Subcutaneous abdominal adipose tissue (tissue), 5 donors: ENCODE measurements at regions not wholly inside any gene's neighbourhood (a gene's known extent, or its start where the extent isn't known, plus 50 kb on each side); places are given as distances from the start of the nearest gene placed in this dataset.

Source experiments
- H3K27ac ChIP-seq: one replicate; pipeline ENCODE4 v1.7.0; 2013; ENCODE audit warnings: low read depth, mild to moderate bottlenecking, inconsistent platforms, low read length, moderate library complexity
- H3K27me3 ChIP-seq, 5 donors: one replicate each; pipeline ENCODE4 v1.7.0; 2013; ENCODE audit warnings: low read length in 5 of 5, inconsistent platforms in 1 of 5; ENCODE audit not compliant: control insufficient read depth in 5 of 5, insufficient read depth in 4 of 5
- H3K36me3 ChIP-seq, 5 donors: one replicate each; pipeline ENCODE4 v1.7.0; 2013; ENCODE audit warnings: low read length in 5 of 5; ENCODE audit not compliant: control insufficient read depth in 5 of 5, insufficient read depth in 5 of 5
- H3K4me1 ChIP-seq, 5 donors: one replicate each; pipeline ENCODE4 v1.7.0; 2013; ENCODE audit warnings: low read length in 5 of 5, mild to moderate bottlenecking in 3 of 5, moderate library complexity in 1 of 5; ENCODE audit not compliant: control insufficient read depth in 5 of 5, insufficient read depth in 5 of 5
- H3K4me3 ChIP-seq, 5 donors: one replicate each; pipeline ENCODE4 v1.7.0; 2013; ENCODE audit warnings: low read length in 5 of 5, low read depth in 1 of 5
- H3K9ac ChIP-seq, 5 donors: one replicate each; pipeline ENCODE4 v1.7.0; 2013; ENCODE audit warnings: low read length in 5 of 5, mild to moderate bottlenecking in 4 of 5, moderate library complexity in 3 of 5
- H3K9me3 ChIP-seq, 5 donors: one replicate each; pipeline ENCODE4 v1.7.0; 2013; ENCODE audit warnings: low read length in 5 of 5; ENCODE audit not compliant: control insufficient read depth in 5 of 5
- donor health status: healthy.
- donor health status: healthy.
- donor health status: healthy.
- donor health status: healthy.
- donor health status: healthy.

DNA sequence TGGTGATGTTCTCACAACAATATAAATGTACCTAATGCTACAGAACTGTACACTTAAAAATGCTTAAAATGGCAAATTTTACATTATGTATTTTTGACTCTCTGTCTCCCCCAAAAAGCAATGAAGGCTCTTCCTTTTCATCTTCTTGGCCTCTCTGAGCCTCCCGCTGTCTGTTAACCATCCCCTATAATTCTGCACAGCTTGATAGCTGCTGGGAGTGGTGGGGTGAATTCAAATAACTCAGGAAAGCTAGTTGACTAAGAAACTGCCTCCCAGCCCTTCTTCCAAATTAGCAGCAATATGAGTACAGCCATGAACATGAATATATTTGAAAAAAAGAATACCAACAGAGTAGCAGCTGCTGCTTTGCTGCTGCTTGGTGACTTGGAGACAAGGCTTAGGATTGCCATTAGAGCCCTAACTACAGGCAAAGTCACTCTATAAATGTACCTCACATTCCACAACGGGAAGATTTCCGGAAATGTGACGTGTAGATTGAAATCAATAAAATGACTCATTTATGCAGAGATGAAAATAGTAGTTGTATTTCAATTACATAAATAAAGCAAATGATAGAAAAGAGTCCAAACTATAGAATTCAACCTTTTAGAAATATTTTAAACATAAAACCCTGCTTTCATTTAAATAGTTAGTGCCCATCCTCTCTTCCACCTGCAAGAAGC is 200.1 kb upstream of the HEY2 start:
- Histone ChIP-seq H3K9ac (no peak overlapping the region), H3K27me3 (no peaks in the 10 kb centered on the region), H3K9me3 (no peaks in the 10 kb centered on the region), H3K4me3 (no peak overlapping the region), H3K4me1 (no peaks in the 10 kb centered on the region), H3K27ac (no peak overlapping the region), H3K36me3 (no peaks in the 10 kb centered on the region)

GRCh38 chr6:125550892-125551291 is 198.5 kb upstream of the HEY2 start:
- Histone ChIP-seq H3K4me1 (no peaks in the 10 kb centered on the region), H3K27ac (no peak overlapping the region), H3K9ac (no peak overlapping the region), H3K27me3 (peaks cover 0 to 3% (median 0%) of the 10 kb centered on the region in 5 donors), H3K9me3 (no peaks in the 10 kb centered on the region), H3K4me3 (no peak overlapping the region), H3K36me3 (no peaks in the 10 kb centered on the region)

DNA sequence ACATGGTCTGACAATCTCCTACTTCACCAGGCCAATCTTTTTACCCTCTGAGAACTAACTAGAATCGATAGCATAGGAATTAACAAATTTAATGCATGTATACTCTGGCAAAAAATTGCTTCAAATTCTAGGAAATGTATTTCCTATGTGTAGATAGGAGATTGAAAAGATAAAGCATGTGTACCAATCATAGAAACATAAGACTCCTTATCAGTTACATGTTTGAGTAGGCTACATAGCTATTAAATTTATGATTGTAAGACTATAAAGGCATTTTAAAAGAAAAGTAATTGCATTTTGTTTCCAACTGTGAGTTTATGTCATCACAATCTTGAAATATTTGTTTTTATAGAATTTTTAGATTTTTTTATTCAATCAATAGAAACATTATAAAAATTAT is 196.6 kb upstream of the HEY2 start:
- Histone ChIP-seq H3K4me3 (no peak overlapping the region), H3K4me1 (no peaks in the 10 kb centered on the region), H3K36me3 (no peaks in the 10 kb centered on the region), H3K27ac (no peak overlapping the region), H3K27me3 (peaks cover 0 to 6% (median 3%) of the 10 kb centered on the region in 5 donors), H3K9ac (no peak overlapping the region), H3K9me3 (no peaks in the 10 kb centered on the region)

DNA sequence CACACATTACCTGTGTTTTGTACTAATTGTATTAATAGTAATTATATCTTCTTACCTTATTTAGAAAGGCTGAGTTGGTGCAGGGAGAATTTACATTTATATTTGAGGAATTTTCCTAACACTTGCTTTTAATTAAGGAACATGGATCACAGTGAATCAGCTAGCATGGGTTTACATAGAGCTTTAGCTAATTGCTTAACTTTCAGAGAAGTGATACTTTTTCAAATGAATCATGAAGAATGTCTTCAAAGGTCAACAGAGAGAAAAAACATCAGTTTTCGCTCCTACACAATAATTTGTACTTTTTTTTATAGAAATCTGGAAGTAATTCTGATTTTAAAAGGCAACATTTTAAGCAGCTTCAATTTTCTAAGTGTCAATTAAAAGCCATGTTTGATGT is 195.0 kb upstream of the HEY2 start:
- H3K9me3 ChIP-seq = no peaks in the 10 kb centered on the region
- H3K27me3 ChIP-seq = peaks cover 0 to 10% (median 6%) of the 10 kb centered on the region in 5 donors
- no peaks in the 10 kb centered on the region for H3K36me3 ChIP-seq
- H3K4me1 ChIP-seq = no peaks in the 10 kb centered on the region
- H3K27ac ChIP-seq = no peak overlapping the region
- no peak overlapping the region for H3K9ac ChIP-seq
- no peak overlapping the region for H3K4me3 ChIP-seq

GRCh38 chr6:125558241-125558843 is 191.1 kb upstream of the HEY2 start:
- peaks cover 0 to 10% (median 6%) of the 10 kb centered on the region in 5 donors for H3K27me3 ChIP-seq
- no peaks in the 10 kb centered on the region for H3K4me1 ChIP-seq
- H3K36me3 ChIP-seq = no peaks in the 10 kb centered on the region
- H3K9ac ChIP-seq = no peak overlapping the region
- H3K9me3 ChIP-seq = no peaks in the 10 kb centered on the region
- H3K27ac ChIP-seq = no peak overlapping the region
- no peak overlapping the region for H3K4me3 ChIP-seq

DNA sequence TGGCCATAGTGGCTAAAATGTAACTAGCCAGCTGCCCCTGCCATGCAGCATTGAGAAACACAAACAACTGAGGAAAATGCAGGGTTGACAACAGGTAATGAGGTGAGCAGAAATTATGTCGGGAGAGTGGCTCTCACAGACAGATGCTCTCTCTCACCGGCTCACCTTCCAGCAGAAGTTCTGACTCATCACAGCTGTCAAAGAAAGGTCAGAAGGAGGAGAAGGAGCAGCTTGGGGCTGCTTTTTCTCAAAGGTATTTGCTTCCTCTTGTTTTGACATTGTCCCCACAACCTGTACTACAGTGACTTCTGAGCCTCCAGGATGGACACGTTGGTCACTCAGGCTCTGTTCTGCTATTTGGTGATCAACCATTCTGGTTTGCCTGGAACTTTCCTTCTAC is 190.5 kb upstream of the HEY2 start:
- Histone ChIP-seq H3K4me1 (no peaks in the 10 kb centered on the region), H3K9me3 (no peaks in the 10 kb centered on the region), H3K4me3 (no peak overlapping the region), H3K27ac (no peak overlapping the region), H3K36me3 (no peaks in the 10 kb centered on the region), H3K9ac (no peak overlapping the region), H3K27me3 (peaks cover 0 to 10% (median 6%) of the 10 kb centered on the region in 5 donors)

DNA sequence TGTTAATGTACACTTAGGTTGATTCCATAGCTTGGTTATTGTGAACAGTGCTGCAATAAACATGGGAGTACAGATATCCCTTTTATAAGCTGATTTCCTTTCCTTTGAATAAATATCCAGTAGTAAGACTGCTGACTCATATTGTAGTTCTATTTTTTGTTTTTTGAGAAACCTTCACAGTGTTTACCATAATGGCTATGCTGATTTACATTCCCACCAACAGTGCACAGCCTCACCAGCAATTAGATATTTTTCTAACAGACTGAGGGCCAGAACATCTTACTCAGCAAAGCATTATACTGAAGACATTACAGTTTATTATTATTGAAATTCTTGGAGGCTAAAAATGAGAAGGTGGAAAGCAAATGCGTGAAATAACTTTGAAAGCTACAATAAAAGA is 187.3 kb upstream of the HEY2 start:
- H3K9ac ChIP-seq = no peak overlapping the region
- no peaks in the 10 kb centered on the region for H3K9me3 ChIP-seq
- no peaks in the 10 kb centered on the region for H3K4me1 ChIP-seq
- H3K36me3 ChIP-seq = no peaks in the 10 kb centered on the region
- no peak overlapping the region for H3K27ac ChIP-seq
- H3K4me3 ChIP-seq = no peak overlapping the region
- H3K27me3 ChIP-seq = peaks cover 0 to 6% (median 2%) of the 10 kb centered on the region in 5 donors

DNA sequence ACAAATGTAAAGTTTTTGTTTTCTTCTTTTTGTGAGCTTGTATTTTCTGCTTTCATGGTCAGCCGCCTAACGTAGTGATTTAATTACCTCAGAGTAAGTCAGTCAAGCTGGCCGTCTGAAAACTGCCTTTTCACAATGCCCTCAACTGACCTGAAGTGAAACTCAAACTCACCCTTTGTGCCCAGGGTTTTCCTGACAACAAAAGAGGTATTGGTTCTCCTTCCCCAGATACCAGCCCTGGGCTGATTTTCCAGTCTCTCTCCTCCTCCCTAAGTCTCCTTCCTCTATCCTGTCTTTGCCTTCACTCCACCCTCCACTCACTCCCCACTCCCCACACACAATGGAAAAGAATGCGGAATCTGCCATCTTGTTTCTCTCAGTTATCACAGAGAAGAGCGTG is 184.5 kb upstream of the HEY2 start:
- no peak overlapping the region for H3K27ac ChIP-seq
- H3K36me3 ChIP-seq = no peaks in the 10 kb centered on the region
- H3K4me3 ChIP-seq = no peak overlapping the region
- no peaks in the 10 kb centered on the region for H3K9me3 ChIP-seq
- peaks cover 0 to 2% (median 0%) of the 10 kb centered on the region in 5 donors for H3K27me3 ChIP-seq
- no peaks in the 10 kb centered on the region for H3K4me1 ChIP-seq
- no peak overlapping the region for H3K9ac ChIP-seq

DNA sequence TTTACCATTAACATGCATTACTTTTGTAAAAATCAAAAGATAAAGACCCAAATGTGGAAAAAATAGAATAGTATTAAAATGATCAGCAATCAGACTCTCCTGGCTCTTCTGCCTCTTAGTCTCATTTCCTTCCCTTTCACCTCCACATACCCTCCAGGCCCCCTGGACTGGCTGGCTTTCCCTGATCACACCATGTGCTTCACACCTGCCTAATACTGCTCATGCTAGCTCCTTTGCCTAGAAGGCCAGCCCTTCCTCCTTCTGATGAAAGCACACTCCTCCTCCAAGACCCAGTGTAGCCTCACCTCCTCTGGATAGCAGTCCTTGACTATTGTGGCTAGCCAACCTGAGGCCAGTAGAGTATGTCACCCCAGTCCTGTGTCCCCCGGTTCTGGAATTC is 182.0 kb upstream of the HEY2 start:
- no peak overlapping the region for H3K4me3 ChIP-seq

GRCh38 chr6:125568609-125569008 is 180.8 kb upstream of the HEY2 start:
- Histone ChIP-seq H3K4me3 (no peak overlapping the region), H3K9ac (no peak overlapping the region), H3K27ac (no peak overlapping the region), H3K9me3 (no peaks in the 10 kb centered on the region), H3K27me3 (peaks cover 0 to 2% (median 0%) of the 10 kb centered on the region in 5 donors), H3K36me3 (no peaks in the 10 kb centered on the region), H3K4me1 (no peaks in the 10 kb centered on the region)

More for the DNA sequence above, 182.0 kb upstream of the HEY2 start:
- H3K27me3 ChIP-seq = peaks cover 0 to 2% (median 0%) of the 10 kb centered on the region in 5 donors
- H3K36me3 ChIP-seq = no peaks in the 10 kb centered on the region
- H3K27ac ChIP-seq = no peak overlapping the region
- H3K9me3 ChIP-seq = no peaks in the 10 kb centered on the region
- H3K4me1 ChIP-seq = no peaks in the 10 kb centered on the region
- no peak overlapping the region for H3K9ac ChIP-seq
